Cardiac muscle cell (in vitro differentiated cells and primary cell): ENCODE measurements at regions not wholly inside any gene's neighbourhood (a gene's known extent, or its start where the extent isn't known, plus 50 kb on each side); places are given as distances from the start of the nearest gene placed in this dataset.

Experiments
- DNase-seq, 2 donors: peaks; one replicate each; pipeline versions ENCODE4 v3.0.0 to v3.0.0-alpha.2; 2010 to 2017; ENCODE audit warnings: low read depth in 1 of 2, low spot score in 1 of 2
- H3K27ac ChIP-seq: fragments of 200-600 bp; sonication (generic); 2 replicates; pipeline ENCODE4 v1.5.1; 2016
- H3K27me3 ChIP-seq: fragments of 200-600 bp; sonication (generic); 2 replicates; pipeline ENCODE4 v1.6.0; 2016; ENCODE audit warnings: control low read depth
- H3K36me3 ChIP-seq: fragments of 200-600 bp; sonication (generic); 2 replicates; pipeline ENCODE4 v1.5.1; 2016; ENCODE audit warnings: control low read depth
- H3K4me1 ChIP-seq: fragments of 200-600 bp; sonication (generic); 2 replicates; pipeline ENCODE4 v1.8.1; 2017; ENCODE audit warnings: low read depth, mild to moderate bottlenecking, mixed run types
- H3K4me3 ChIP-seq: fragments of 200-600 bp; sonication (generic); 2 replicates; pipeline ENCODE4 v1.5.1; 2016; ENCODE audit warnings: mild to moderate bottlenecking
- H3K9me3 ChIP-seq: fragments of 200-600 bp; sonication (generic); 2 replicates; pipeline ENCODE4 v1.5.1; 2017; ENCODE audit warnings: low read depth, mild to moderate bottlenecking, control low read depth
- TF ChIP-seq, protein P1 (sequence below): IDR thresholded peaks from 2 replicates; pipeline ENCODE4 v1.5.1; 2012; ENCODE audit warnings: low read depth, mild to moderate bottlenecking, low read length

DNA sequence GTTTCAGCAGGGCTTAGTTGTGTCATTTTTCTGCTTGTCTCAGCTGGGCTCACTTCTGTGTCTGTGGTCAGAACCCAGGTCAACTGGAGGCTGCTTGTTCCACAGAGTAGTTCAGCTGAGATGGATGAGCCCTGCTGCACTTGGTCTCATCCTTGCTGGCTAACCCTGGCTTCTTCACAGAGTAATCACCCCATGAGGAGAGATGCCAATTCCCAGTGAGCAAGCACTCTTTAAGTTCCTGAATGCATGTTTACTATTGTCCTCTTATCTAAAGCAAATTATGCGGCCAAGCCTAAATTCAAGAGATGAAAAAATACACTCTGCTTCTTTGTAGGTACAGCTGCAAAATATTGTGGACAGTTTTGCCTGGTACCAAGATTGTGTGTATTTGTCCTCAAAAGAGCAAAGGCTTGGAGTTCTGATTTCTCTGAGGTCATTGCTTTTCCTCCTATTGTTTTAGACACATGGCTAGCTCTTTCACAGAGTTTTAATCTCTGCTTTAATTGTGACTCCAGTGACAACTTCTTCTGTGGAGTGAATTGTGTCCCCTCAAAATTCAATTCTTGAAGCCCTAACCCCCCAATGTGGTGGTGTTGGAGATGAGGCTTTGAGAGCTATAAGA lies 236.6 kb upstream of the ANKRD50 start:
- Histone ChIP-seq H3K27ac (no peak overlapping the region), H3K4me1 (no peaks in the 10 kb centered on the region), H3K36me3 (no peaks in the 10 kb centered on the region), H3K4me3 (no peak overlapping the region), H3K27me3 (no peaks in the 10 kb centered on the region), H3K9me3 (no peaks in the 10 kb centered on the region)
- TF ChIP-seq, protein P1, sequence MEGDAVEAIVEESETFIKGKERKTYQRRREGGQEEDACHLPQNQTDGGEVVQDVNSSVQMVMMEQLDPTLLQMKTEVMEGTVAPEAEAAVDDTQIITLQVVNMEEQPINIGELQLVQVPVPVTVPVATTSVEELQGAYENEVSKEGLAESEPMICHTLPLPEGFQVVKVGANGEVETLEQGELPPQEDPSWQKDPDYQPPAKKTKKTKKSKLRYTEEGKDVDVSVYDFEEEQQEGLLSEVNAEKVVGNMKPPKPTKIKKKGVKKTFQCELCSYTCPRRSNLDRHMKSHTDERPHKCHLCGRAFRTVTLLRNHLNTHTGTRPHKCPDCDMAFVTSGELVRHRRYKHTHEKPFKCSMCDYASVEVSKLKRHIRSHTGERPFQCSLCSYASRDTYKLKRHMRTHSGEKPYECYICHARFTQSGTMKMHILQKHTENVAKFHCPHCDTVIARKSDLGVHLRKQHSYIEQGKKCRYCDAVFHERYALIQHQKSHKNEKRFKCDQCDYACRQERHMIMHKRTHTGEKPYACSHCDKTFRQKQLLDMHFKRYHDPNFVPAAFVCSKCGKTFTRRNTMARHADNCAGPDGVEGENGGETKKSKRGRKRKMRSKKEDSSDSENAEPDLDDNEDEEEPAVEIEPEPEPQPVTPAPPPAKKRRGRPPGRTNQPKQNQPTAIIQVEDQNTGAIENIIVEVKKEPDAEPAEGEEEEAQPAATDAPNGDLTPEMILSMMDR: no peak
- peak in 1 of 2 donors; percentile 66 for DNase-seq

DNA sequence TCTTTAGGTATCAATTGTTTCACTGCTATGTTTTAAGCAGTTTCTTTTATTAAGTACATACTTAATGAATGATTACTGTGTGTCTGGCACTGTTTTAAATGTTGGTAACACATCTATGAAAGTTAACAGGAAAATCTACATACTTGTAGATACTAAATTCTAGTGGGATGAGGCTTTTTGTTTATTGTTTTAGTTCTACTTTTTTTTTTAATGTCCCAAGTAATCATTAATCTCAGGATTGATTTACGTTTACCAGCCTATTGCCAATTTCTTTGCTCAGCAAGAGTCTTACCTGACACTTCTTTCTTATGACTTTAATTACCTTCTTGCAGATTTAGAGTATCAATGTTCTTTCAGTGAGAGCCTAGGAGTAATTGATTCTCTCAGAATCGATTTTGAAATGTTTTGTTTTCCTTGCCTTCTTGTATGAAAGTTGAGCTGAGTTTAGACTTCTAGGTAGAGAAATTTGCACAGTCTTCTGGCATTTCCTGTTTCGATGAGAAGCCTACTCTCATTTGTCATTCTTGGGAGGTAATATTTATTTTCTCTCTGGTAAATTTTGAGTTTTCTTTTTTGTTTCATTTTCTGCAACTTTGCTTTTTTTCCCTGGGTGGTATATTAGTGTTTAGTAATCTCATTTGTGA lies 235.2 kb upstream of the ANKRD50 start:
- Histone ChIP-seq H3K27me3 (no peaks in the 10 kb centered on the region), H3K4me1 (no peaks in the 10 kb centered on the region), H3K27ac (no peak overlapping the region), H3K4me3 (no peak overlapping the region), H3K9me3 (no peaks in the 10 kb centered on the region), H3K36me3 (no peaks in the 10 kb centered on the region)
- DNase-seq: no peak
- TF ChIP-seq, protein P1: no peak

DNA sequence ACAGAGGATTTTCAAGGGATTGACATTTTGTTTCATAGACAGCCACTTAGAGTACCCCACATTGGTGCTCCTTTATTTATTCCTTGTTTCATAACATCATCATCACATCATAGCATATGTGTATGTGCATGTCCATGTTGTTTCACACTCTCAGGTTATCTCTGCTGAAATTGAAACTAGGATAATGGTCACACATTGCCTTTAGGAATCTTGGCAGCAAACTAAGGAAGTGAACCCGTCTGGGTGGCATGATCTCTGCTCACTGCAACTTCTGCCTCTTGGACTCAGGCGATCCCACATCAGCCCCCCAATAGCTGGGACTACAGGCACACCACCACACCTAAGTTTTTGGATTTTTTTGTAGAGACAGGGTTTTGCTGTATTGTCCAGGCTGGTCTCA lies 234.2 kb upstream of the ANKRD50 start:
- no peaks in the 10 kb centered on the region for H3K27me3 ChIP-seq
- TF ChIP-seq, protein P1: no peak
- H3K9me3 ChIP-seq: no peaks in the 10 kb centered on the region
- DNase-seq: no peak
- H3K36me3 ChIP-seq: no peaks in the 10 kb centered on the region
- H3K4me3 ChIP-seq: no peak overlapping the region
- H3K27ac ChIP-seq: no peak overlapping the region
- H3K4me1 ChIP-seq: no peaks in the 10 kb centered on the region

DNA sequence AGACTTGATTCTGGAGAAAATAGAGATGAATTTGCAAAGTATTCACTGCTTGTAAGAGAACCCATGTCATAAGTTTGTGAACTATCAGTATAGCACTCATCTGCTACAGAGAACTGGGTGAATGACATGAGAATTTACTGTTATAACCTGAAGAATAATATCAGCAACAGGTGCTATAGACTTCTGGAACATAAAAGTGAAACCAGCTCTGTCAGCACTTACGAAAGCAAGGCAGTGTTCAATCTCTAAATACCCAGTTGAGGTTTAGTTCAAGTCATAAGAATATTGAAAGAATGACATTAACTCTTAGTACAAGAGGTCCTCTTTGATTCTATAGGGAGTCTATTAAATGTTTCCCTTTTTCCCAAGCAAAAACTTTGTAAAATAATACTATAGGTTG lies 232.9 kb upstream of the ANKRD50 start:
- TF ChIP-seq, protein P1: no peak
- Histone ChIP-seq H3K27ac (no peak overlapping the region), H3K4me3 (no peak overlapping the region), H3K4me1 (no peaks in the 10 kb centered on the region), H3K9me3 (no peaks in the 10 kb centered on the region), H3K27me3 (no peaks in the 10 kb centered on the region), H3K36me3 (no peaks in the 10 kb centered on the region)
- DNase-seq: no peak

DNA sequence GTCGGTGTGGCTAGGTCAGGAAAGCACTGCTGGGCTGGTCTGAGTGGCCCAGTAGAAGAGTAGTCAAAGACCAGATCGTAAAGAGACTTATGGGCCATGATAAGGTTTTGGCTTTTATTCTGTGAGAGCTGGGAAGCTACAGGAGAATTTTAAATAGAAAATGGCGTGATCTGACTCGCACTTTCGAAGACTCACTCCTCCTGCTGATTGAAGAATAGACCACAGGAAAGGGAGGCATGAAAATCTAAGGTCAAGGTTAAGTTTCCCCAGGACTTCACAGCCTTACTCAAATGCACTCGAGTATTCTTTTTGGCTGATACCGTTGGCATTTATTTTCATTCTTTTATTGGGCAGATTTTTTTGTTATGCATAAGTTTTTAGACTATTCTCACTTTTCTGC lies 231.4 kb upstream of the ANKRD50 start:
- no peaks in the 10 kb centered on the region for H3K27me3 ChIP-seq
- H3K4me3 ChIP-seq: no peak overlapping the region
- H3K4me1 ChIP-seq: peaks cover under 1% of the 10 kb centered on the region
- no peaks in the 10 kb centered on the region for H3K36me3 ChIP-seq
- DNase-seq: no peak
- H3K9me3 ChIP-seq: no peaks in the 10 kb centered on the region
- TF ChIP-seq, protein P1: no peak
- H3K27ac ChIP-seq: no peak overlapping the region
